T-helper 1 cell (primary cell): ENCODE measurements at regions not wholly inside any gene's neighbourhood (a gene's known extent, or its start where the extent isn't known, plus 50 kb on each side); places are given as distances from the start of the nearest gene placed in this dataset.

Source experiments
- DNase-seq, 5 donors: peaks; one replicate each; pipeline ENCODE4 v3.0.0-alpha.2; 2012 to 2020

DNA sequence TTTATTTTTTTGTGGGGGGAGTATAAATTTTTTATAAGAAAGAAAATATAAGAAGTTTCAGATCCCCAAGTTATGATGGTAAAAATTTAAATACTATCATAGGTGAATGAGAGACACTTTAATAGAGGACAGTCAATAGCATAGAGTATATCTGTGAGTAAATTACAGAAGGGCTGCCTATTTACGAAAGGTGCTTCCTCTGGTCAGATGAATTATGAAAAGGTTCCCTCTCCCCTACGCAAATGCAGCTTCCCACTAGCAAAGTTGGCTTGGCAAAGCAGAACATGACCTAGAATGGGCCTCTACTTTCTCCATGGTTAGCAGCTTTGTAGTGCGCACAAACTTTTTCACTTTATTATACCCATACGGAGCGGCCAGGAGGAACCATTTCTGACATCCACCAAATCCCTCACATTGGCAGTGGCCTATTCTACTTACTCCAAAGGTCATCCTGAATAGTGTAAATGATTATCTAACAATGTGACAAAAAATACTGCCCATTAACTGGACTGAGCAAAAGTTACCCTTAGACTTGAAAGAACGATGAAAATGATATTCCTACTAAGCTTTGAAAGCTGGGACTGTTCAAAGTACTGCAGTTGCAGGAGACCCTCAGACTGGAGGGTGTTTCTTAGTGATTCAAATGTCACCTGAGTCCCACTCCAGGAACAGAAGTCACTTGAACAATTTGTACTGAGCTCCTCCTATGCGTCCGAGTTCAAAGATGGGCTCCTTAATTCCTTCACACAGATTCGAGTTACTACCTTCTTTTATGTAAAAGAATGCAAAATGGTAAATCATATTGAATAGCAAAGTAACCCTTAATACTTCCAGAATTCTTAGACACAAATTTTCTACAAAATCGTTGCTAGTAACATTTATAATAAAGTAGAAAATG is 148.5 kb downstream of the NOL4 start:
- DNase-seq, result no peak

- no peak for DNase-seq
Measured at GRCh38 chr18:34061226-34061625, 163.5 kb downstream of the NOL4 start.

- DNase-seq, result no peak
Measured at GRCh38 chr18:34055227-34055626, 169.5 kb downstream of the NOL4 start.

GRCh38 chr18:34050661-34051060 is 174.1 kb downstream of the NOL4 start:
- DNase-seq, result no peak

GRCh38 chr18:34049511-34049910 is 175.2 kb downstream of the NOL4 start:
- no peak for DNase-seq

DNA sequence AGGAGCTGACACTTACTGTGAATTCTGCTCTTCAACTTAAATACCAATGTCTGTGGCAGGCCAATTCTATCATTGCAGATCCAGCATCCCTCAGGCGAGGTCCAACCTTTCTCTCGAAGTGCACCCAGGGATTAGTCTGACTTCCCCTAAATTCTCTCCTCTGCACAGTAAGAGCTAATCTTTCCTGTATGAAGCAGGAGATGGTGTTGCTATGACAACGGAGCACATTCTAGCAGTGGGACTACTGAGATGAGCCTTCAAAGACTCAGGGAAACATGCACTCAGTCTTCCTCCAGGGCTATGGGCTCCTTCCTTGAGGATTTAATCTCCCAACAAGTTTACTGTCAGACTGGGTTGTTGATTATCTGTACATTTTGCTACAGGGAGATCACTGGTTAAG is 176.3 kb downstream of the NOL4 start:
- no peak for DNase-seq

- DNase-seq, result no peak
Measured at GRCh38 chr18:34042423-34043146, 182.1 kb downstream of the NOL4 start.

DNA sequence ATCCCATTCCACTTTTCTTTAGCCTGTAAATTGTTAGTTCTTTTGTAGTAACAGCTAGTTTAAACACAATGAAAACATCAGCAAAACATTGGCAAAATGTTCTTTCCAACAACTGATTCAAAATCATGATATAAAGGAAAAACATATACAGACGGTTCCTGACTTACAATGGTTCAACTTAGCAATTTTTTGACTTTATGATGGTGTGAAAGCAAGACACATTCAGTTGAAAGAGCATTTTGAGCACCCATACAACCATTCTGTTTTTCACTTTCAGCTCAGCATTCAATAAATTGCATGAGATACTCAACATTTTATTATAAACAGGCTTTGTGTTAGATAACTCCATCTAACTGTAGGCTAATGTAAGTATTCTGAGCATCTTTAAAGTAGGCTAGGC is 185.1 kb downstream of the NOL4 start:
- no peak for DNase-seq

GRCh38 chr18:34039201-34039600 is 185.5 kb downstream of the NOL4 start:
- DNase-seq, result no peak

- no peak for DNase-seq
Measured at GRCh38 chr18:34038086-34038485, 186.6 kb downstream of the NOL4 start.

DNA sequence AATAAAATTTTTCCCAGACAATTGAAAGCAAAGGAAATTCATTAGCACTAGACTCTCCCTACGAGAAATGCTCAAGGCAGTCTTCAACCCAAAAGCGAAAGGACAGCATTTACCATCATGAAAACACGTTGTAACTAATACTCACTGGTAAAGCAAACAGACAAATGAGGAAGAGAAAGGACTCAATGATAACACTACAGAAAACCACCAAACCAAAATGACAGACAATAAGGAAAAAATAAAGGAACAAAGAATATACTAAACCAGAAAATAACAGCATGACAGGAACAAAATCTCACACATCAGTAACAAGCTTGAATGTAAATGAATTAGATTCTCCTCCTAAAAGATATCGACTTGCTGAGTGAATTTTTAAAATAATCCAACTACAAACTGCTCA is 190.7 kb downstream of the NOL4 start:
- no peak for DNase-seq

DNA sequence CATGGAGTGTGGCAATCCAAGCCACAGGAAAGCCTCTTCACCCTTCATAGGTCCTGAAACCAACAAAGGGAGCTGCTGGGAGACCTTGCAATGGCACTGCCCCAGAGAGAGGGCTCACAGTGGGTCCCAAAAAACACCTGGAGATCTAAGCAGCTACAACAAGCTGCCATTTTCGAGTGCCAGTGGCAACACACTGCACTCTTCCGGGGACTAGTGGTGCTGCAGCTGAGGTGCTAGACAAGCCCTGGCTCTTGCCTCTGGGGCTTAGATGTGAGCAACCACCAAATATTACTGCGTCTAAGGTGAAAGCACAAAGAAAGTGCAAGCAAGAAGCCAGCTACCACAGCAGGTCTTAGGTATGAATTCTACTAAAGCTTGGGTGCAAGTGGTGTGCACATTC is 192.9 kb downstream of the NOL4 start:
- DNase-seq, result no peak

GRCh38 chr18:34028324-34028723 is 196.4 kb downstream of the NOL4 start:
- no peak for DNase-seq

- no peak for DNase-seq
Measured at GRCh38 chr18:34025191-34025801, 199.4 kb downstream of the NOL4 start.

DNA sequence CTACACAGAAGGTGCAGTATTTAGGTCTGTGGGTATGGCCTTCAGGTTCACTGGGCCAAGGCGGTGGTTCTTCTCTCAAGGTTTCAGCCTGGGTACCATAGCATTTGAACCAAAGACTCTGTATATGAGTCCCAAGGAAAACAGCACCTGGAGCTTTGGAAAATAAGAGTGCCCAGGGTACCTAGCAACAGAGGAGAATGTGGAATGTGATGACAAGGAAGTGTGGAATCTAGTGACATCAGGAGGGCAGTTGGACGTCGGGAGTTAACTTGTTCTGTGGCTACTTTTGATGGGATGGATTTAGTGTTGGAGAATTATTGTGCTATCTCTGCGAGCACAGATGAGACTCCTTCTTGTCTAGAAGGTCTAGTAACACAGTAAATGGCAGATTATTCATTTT is 201.2 kb downstream of the NOL4 start:
- no peak for DNase-seq

DNA sequence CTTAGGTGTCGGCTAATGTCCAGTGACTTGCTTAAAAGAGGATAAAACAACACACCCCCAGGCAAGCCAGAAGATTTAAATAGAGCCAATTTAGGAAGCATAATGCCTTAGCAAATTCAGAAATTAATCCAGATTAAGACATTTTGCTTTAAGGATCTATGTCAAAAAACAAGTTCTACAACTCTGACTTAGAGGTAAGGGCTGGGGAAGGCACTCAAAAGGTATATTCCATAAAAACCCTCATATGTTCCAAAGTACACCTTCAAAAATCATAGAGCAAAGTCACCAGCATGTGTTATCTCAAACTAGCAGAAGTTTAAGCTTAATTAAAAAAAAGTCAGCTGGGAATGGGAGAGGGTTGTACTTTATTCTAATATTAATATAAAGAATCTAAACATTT is 206.4 kb downstream of the NOL4 start:
- no peak for DNase-seq

DNA sequence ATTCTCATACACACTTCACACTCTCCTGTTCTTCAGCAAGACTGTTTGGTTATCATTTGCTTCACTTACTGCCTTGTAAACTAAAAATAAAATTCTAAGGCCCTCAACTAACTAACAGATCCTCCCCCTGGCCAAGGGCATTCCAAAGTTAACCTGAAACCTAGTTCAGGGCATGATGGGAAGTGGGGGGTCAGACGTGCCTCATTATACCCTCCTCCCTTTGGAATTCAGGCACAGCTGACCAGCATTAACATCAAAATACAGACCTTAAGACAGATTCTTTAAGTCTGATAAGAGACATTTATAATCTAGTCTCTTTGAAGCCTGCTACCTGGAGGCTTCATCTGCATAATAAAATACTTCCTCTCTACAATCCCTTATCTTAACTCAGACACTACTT is 221.0 kb downstream of the NOL4 start:
- DNase-seq, result no peak

DNA sequence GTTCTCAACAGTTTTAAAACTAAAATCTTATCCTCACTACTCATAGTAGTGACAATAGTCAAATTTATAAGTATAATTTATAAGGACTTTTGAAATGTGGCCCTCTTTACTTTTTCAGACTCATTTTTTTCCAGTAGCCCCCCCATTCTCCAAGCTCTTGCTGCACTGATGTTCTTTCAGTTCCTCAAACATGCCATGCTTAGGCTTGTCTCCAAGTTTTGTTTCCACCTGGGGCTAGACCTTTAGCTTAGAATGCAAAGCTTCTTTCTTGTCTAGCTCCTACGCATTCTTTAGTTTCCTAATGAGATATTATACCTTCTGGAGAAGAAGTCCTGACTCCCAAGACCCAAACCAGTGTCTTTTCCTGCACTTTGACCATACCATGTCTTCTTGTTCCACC is 222.6 kb downstream of the NOL4 start:
- no peak for DNase-seq

DNA sequence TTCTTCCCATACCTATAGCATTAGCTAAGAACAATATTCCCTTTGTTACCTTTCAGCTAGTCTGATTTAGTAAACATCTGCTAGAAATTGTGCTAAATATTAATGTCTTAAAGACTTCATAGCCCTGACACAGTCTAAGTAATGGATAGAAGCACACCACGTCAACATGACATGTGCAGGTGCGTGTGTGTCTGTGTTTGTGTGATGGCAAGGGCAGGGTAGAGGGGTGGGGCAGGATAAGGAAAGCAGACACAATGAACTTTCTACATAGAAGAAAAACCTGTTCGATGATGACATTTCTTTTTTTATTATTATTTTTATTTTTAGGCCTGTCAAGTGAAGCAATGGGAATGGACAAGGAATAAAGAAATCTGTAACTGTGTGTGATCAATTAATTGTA is 223.3 kb downstream of the NOL4 start:
- no peak for DNase-seq

DNA sequence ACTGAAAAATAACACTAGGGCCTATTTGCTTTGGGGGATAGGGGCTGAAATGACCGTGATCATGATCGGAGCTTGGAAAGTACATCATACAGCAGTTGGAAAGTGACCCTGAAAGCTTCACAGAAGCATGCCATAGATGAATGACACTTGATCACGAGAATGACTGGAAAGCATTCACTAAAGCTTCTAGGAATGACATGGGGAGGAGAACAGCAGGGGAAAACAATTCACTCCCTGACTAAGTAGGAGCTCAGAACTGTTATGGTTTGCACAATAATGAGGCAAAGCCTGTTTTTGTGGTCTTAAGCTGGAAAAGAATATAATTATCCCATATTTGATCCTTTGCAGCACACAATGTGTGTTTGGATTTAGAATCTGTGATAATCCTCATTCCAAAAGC is 237.5 kb downstream of the NOL4 start:
- DNase-seq, result no peak

GRCh38 chr18:33983126-33983525 is 241.6 kb downstream of the NOL4 start:
- no peak for DNase-seq

- DNase-seq, result no peak
Measured at GRCh38 chr18:33960417-33960816, 264.3 kb downstream of the NOL4 start.

- DNase-seq, result no peak
Measured at GRCh38 chr18:33959609-33960008, 265.1 kb downstream of the NOL4 start.

DNA sequence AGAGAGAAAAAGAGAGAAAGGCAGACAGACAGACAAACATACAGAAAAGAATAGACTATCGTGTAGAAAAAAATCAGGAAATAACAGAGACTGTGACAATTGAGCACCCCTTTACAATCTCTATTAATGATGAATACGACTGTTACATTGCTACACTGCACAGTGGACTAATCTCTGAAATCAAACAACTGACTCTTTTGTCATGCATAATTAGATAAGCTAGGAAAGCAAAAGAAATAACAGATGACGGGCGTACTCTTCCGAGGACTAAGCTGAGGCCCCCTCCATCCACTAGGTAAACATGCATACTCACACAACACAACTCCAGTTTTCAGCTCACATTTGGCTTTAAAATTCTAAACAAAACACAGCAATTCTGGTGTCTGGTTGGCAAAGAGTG is 267.0 kb downstream of the NOL4 start:
- no peak for DNase-seq
